ENCODE measurements at regions not wholly inside any gene's neighbourhood (a gene's known extent, or its start where the extent isn't known, plus 50 kb on each side); places are given as distances from the start of the nearest gene placed in this dataset.

- Mint-ChIP-seq H3K9me3 (peaks cover 16% of the 10 kb centered on the region), H3K27me3 (ENCODE audit: low read depth) (no peaks in the 10 kb centered on the region), H3K4me1 (no peaks in the 10 kb centered on the region), H3K27ac (no peak overlapping the region), H3K36me3 (peaks cover 8% of the 10 kb centered on the region), H3K4me3 (no peak overlapping the region)
- DNase-seq (ENCODE audit: low spot score) (no peak), ATAC-seq (no peak)
- CTCF ChIA-PET: no interaction called here
- POLR2A ChIA-PET: no interaction called here
- TF ChIP-seq, protein P1, sequence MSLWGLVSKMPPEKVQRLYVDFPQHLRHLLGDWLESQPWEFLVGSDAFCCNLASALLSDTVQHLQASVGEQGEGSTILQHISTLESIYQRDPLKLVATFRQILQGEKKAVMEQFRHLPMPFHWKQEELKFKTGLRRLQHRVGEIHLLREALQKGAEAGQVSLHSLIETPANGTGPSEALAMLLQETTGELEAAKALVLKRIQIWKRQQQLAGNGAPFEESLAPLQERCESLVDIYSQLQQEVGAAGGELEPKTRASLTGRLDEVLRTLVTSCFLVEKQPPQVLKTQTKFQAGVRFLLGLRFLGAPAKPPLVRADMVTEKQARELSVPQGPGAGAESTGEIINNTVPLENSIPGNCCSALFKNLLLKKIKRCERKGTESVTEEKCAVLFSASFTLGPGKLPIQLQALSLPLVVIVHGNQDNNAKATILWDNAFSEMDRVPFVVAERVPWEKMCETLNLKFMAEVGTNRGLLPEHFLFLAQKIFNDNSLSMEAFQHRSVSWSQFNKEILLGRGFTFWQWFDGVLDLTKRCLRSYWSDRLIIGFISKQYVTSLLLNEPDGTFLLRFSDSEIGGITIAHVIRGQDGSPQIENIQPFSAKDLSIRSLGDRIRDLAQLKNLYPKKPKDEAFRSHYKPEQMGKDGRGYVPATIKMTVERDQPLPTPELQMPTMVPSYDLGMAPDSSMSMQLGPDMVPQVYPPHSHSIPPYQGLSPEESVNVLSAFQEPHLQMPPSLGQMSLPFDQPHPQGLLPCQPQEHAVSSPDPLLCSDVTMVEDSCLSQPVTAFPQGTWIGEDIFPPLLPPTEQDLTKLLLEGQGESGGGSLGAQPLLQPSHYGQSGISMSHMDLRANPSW (CRISPR knock-in tag; conservative IDR thresholded peaks at IDR 0.05; ENCODE audit: low read depth): no peak
- TF ChIP-seq, protein P2, sequence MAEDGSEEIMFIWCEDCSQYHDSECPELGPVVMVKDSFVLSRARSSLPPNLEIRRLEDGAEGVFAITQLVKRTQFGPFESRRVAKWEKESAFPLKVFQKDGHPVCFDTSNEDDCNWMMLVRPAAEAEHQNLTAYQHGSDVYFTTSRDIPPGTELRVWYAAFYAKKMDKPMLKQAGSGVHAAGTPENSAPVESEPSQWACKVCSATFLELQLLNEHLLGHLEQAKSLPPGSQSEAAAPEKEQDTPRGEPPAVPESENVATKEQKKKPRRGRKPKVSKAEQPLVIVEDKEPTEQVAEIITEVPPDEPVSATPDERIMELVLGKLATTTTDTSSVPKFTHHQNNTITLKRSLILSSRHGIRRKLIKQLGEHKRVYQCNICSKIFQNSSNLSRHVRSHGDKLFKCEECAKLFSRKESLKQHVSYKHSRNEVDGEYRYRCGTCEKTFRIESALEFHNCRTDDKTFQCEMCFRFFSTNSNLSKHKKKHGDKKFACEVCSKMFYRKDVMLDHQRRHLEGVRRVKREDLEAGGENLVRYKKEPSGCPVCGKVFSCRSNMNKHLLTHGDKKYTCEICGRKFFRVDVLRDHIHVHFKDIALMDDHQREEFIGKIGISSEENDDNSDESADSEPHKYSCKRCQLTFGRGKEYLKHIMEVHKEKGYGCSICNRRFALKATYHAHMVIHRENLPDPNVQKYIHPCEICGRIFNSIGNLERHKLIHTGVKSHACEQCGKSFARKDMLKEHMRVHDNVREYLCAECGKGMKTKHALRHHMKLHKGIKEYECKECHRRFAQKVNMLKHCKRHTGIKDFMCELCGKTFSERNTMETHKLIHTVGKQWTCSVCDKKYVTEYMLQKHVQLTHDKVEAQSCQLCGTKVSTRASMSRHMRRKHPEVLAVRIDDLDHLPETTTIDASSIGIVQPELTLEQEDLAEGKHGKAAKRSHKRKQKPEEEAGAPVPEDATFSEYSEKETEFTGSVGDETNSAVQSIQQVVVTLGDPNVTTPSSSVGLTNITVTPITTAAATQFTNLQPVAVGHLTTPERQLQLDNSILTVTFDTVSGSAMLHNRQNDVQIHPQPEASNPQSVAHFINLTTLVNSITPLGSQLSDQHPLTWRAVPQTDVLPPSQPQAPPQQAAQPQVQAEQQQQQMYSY (CRISPR knock-in tag; IDR thresholded peaks at IDR 0.05): no peak
These were observed 1528.2 kb upstream of the SLC39A10 start for GRCh38 chr2:194128810-194129209.

DNA sequence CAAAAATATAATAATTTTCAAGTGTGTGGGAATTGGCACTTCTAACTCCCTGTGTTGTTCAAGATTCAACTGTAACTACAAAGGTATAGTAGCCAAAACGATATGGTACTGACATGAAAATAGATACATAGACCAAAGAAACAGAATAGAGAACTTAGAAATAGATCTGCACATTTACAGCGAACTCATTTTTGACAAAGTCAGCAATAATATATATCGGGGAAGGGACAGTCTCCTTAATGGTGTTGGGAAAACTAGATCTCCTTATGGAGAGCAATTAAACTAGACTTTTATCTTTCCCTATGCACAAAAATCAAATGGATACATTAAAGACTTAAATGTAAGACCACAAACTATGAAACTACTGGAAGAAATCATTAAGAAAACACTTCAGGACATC, 1530.6 kb upstream of the SLC39A10 start:
- Mint-ChIP-seq H3K36me3 (peaks cover 8% of the 10 kb centered on the region), H3K4me1 (no peaks in the 10 kb centered on the region), H3K27ac (no peak overlapping the region), H3K27me3 (ENCODE audit: low read depth) (no peaks in the 10 kb centered on the region), H3K9me3 (peaks cover 16% of the 10 kb centered on the region), H3K4me3 (no peak overlapping the region)
- ATAC-seq (no peak), DNase-seq (ENCODE audit: low spot score) (no peak)
- POLR2A ChIA-PET: no interaction called here
- TF ChIP-seq ESRRA (CRISPR knock-in tag; IDR thresholded peaks at IDR 0.05; ENCODE audit: borderline replicate concordance): no peak
- CTCF ChIA-PET: no interaction called here

DNA sequence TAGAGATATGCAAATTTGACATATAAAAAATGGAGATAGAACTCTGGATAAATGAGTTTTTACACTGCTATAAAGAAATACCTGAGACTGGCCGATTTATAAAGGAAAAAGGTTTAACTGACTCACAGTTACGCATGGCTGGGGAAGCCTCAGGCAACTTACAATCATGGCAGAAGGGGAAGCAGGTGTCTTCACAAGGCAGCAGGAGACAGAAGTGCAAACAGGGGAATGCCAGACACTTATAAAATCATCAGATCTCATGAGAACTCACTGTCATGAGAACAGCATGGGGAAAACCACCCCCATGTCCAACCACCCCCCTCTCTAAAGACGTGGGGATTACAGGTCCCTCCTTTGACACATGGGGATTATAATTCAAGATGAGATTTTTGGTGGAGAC, 1540.2 kb upstream of the SLC39A10 start:
- no peaks in the 10 kb centered on the region for H3K27me3 Mint-ChIP-seq (ENCODE audit: low read depth)
- H3K9me3 Mint-ChIP-seq: peaks cover 9% of the 10 kb centered on the region; the same call in 1 of the 2 replicates
- no peak for TF ChIP-seq TEAD1 (CRISPR knock-in tag; IDR thresholded peaks at IDR 0.05)
- TF ChIP-seq E2F4 (CRISPR knock-in tag; IDR thresholded peaks at IDR 0.05; ENCODE audit: borderline replicate concordance, low read depth): no peak
- TF ChIP-seq ETV6 (CRISPR knock-in tag; IDR thresholded peaks at IDR 0.05): no peak
- no peak for TF ChIP-seq ZNF317 (CRISPR knock-in tag; IDR thresholded peaks at IDR 0.05; ENCODE audit: borderline replicate concordance, low read depth)
- TF ChIP-seq GABPB1 (CRISPR knock-in tag; IDR thresholded peaks at IDR 0.05): no peak
- no peak for TF ChIP-seq RORB (CRISPR knock-in tag; IDR thresholded peaks at IDR 0.05)
- TF ChIP-seq, protein P3, sequence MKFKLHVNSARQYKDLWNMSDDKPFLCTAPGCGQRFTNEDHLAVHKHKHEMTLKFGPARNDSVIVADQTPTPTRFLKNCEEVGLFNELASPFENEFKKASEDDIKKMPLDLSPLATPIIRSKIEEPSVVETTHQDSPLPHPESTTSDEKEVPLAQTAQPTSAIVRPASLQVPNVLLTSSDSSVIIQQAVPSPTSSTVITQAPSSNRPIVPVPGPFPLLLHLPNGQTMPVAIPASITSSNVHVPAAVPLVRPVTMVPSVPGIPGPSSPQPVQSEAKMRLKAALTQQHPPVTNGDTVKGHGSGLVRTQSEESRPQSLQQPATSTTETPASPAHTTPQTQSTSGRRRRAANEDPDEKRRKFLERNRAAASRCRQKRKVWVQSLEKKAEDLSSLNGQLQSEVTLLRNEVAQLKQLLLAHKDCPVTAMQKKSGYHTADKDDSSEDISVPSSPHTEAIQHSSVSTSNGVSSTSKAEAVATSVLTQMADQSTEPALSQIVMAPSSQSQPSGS (CRISPR knock-in tag; IDR thresholded peaks at IDR 0.05; ENCODE audit: borderline replicate concordance, low read depth): no peak
- no peak for TF ChIP-seq NFE2L1 (CRISPR knock-in tag; IDR thresholded peaks at IDR 0.05)
- no peak for TF ChIP-seq GTF2I (CRISPR knock-in tag; conservative IDR thresholded peaks at IDR 0.05)
- TF ChIP-seq, protein P4, sequence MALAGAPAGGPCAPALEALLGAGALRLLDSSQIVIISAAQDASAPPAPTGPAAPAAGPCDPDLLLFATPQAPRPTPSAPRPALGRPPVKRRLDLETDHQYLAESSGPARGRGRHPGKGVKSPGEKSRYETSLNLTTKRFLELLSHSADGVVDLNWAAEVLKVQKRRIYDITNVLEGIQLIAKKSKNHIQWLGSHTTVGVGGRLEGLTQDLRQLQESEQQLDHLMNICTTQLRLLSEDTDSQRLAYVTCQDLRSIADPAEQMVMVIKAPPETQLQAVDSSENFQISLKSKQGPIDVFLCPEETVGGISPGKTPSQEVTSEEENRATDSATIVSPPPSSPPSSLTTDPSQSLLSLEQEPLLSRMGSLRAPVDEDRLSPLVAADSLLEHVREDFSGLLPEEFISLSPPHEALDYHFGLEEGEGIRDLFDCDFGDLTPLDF (CRISPR knock-in tag; IDR thresholded peaks at IDR 0.05): no peak
- no peak for TF ChIP-seq CTCF (IDR thresholded peaks at IDR 0.05)
- TF ChIP-seq, protein P5, sequence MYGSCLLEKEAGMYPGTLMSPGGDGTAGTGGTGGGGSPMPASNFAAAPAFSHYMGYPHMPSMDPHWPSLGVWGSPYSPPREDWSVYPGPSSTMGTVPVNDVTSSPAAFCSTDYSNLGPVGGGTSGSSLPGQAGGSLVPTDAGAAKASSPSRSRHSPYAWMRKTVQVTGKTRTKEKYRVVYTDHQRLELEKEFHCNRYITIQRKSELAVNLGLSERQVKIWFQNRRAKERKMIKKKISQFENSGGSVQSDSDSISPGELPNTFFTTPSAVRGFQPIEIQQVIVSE (CRISPR knock-in tag; IDR thresholded peaks at IDR 0.05; ENCODE audit: borderline replicate concordance): no peak
- TF ChIP-seq PRRX2 (CRISPR knock-in tag; IDR thresholded peaks at IDR 0.05): no peak
- no peak for TF ChIP-seq JAZF1 (CRISPR knock-in tag; IDR thresholded peaks at IDR 0.05)
- no peak for TF ChIP-seq ZNF263 (CRISPR knock-in tag; IDR thresholded peaks at IDR 0.05; ENCODE audit: low read depth)
- TF ChIP-seq CREB1 (CRISPR knock-in tag; IDR thresholded peaks at IDR 0.05): no peak
- no peak for TF ChIP-seq ZNF416 (CRISPR knock-in tag; IDR thresholded peaks at IDR 0.05)
- no peak for TF ChIP-seq EMX1 (CRISPR knock-in tag; IDR thresholded peaks at IDR 0.05)
- peaks cover 22% of the 10 kb centered on the region for H3K4me1 Mint-ChIP-seq
- H3K27ac Mint-ChIP-seq: peak overlapping the region; percentile 79; the same call in 1 of the 2 replicates
- H3K36me3 Mint-ChIP-seq: 0 out of 2 replicates have a peak, but pooled peaks cover 4% of the 10 kb centered on the region
- DNase-seq (ENCODE audit: low spot score) (no peak), ATAC-seq (no peak)
- no peak overlapping the region for H3K4me3 Mint-ChIP-seq
- CTCF ChIA-PET: no interaction called here
- POLR2A ChIA-PET: no interaction called here

All from WTC11 (cell line).